ENCODE measurements at regions not wholly inside any gene's neighbourhood (a gene's known extent, or its start where the extent isn't known, plus 50 kb on each side); places are given as distances from the start of the nearest gene placed in this dataset.
"Not testable (repeated sequence)": the region's sequence is repeated elsewhere in the genome, so short reads cannot be mapped to it uniquely, and the experiment has no call there.

GRCh38 chr1:72370836-72371235 lies 88.5 kb upstream of the NEGR1 start:
- TF ChIP-seq CTCF (IDR thresholded peaks at IDR 0.05; ENCODE audit: borderline replicate concordance, extremely low read depth, low read length, poor library complexity, severe bottlenecking); EZH2 (IDR thresholded peaks at IDR 0.05; ENCODE audit: borderline replicate concordance, low read depth, low read length, severe bottlenecking): not testable (repeated sequence)
